ENCODE measurements at regions not wholly inside any gene's neighbourhood (a gene's known extent, or its start where the extent isn't known, plus 50 kb on each side); places are given as distances from the start of the nearest gene placed in this dataset.

DNA sequence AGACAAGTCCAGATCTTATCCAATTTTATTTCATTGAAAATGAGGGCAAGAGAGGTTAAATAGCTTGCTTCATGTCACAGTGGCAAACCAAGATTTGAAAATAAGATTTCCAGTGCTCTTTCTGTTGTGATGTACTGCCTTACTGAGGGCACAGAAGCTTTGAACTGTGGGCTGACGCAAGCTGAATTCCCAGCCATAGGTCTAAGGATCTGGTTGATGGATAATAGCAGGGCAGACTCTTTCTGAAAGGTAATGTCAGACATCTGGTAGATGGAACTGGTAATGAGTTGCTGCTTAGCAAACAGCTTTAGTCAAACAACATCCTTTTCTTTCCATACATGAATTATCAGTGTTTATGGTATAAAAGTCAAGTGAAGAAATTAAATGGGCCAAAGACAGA lies 193.9 kb upstream of the RASGEF1B start:
- Histone ChIP-seq H3K27ac (no peak overlapping the region), H3K4me3 (no peak overlapping the region), H3K9me3 (no peaks in the 10 kb centered on the region), H3K4me1 (peaks cover 0 to 8% (median 0%) of the 10 kb centered on the region in 9 donors), H3K36me3 (no peaks in the 10 kb centered on the region), H3K27me3 (no peaks in the 10 kb centered on the region)
- TF ChIP-seq, protein P1, sequence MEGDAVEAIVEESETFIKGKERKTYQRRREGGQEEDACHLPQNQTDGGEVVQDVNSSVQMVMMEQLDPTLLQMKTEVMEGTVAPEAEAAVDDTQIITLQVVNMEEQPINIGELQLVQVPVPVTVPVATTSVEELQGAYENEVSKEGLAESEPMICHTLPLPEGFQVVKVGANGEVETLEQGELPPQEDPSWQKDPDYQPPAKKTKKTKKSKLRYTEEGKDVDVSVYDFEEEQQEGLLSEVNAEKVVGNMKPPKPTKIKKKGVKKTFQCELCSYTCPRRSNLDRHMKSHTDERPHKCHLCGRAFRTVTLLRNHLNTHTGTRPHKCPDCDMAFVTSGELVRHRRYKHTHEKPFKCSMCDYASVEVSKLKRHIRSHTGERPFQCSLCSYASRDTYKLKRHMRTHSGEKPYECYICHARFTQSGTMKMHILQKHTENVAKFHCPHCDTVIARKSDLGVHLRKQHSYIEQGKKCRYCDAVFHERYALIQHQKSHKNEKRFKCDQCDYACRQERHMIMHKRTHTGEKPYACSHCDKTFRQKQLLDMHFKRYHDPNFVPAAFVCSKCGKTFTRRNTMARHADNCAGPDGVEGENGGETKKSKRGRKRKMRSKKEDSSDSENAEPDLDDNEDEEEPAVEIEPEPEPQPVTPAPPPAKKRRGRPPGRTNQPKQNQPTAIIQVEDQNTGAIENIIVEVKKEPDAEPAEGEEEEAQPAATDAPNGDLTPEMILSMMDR (IDR thresholded peaks at IDR 0.05) = no peak
- DNase-seq (no peak), ATAC-seq (no peak)
- 91 to 100% methylated on average over 1 of the region's 1 CpG for WGBS, 2 donors
- intact Hi-C loops (cut with DNase I) = no loop called here

DNA sequence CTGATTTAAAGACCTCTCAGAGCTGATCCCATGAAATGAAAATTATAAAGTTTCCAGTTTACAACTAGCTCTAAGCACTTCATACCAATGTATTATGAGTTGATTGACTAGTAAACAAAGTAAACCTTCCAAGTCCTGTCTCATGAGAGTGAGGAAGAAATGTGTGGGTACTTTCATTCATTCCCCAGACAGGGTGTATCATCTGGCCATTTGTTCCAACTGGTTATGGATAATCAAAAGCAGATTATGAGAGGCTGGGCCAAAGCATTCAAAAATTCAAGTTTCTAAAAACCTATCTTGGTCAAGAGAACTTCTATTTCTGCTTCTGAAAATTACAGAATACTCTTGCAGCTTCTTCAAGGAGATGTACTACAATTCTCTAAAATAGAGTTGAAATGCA lies 193.3 kb upstream of the RASGEF1B start:
- DNase-seq = no peak
- H3K27ac ChIP-seq = no peak overlapping the region
- TF ChIP-seq, protein P1 (IDR thresholded peaks at IDR 0.05) = no peak
- no peak for ATAC-seq
- H3K4me1 ChIP-seq = peaks cover 0 to 8% (median 0%) of the 10 kb centered on the region in 9 donors
- H3K36me3 ChIP-seq = no peaks in the 10 kb centered on the region
- no peaks in the 10 kb centered on the region for H3K27me3 ChIP-seq
- no peak overlapping the region for H3K4me3 ChIP-seq
- H3K9me3 ChIP-seq = no peaks in the 10 kb centered on the region
- intact Hi-C loops (cut with DNase I) = no loop called here

DNA sequence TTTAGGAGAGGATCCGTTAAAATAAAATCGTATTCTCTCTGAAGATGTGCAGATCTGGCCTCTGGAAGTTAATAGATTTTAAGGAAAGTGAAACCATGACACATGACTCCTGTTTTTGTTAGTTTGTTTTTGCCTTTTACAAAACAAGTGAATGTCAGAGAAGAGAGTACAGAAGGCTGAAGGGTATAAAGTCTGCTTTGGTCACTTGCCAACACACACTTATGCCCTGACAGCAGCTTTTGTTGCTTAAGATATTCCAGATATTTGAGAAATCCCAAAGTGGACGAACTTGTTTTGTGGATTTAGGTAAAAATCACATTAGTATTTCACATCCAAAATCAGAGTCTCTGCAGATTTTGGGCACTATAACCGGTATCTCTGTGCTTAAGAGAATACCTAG lies 192.4 kb upstream of the RASGEF1B start:
- DNase-seq (no peak), ATAC-seq (no peak)
- H3K4me1 ChIP-seq = peaks cover 0 to 8% (median 0%) of the 10 kb centered on the region in 9 donors
- no peak overlapping the region for H3K4me3 ChIP-seq
- H3K9me3 ChIP-seq = no peaks in the 10 kb centered on the region
- TF ChIP-seq, protein P1 (IDR thresholded peaks at IDR 0.05) = no peak
- no peaks in the 10 kb centered on the region for H3K36me3 ChIP-seq
- no peaks in the 10 kb centered on the region for H3K27me3 ChIP-seq
- H3K27ac ChIP-seq = no peak overlapping the region
- 68 to 75% methylated on average over 4 of the region's 4 CpGs for WGBS, 2 donors
- intact Hi-C loops (cut with DNase I) = no loop called here

DNA sequence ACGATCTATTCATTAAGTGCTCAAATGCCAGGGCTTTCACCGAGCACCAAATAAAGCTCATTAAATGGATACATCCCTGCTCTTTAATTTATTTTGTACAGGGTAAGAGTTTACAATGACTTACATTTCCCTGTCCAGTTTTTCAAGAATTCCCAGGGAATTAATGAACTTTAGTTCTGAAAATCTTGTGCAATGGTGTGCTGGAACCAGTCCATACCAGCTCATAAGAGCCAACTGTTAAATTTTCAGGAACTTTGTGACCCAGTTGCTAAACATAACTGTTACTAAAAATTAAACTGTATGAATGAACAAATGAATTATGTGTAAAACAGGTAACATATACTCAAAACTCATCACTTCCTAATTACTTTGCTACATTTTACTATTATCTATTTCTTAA lies 191.7 kb upstream of the RASGEF1B start:
- Histone ChIP-seq H3K4me1 (peaks cover 0 to 8% (median 0%) of the 10 kb centered on the region in 9 donors), H3K9me3 (no peaks in the 10 kb centered on the region), H3K4me3 (no peak overlapping the region), H3K36me3 (no peaks in the 10 kb centered on the region), H3K27ac (no peak overlapping the region), H3K27me3 (no peaks in the 10 kb centered on the region)
- 74 to 75% methylated on average over 2 of the region's 2 CpGs for WGBS, 2 donors
- DNase-seq = no peak
- intact Hi-C loops (cut with DNase I) = no loop called here
- TF ChIP-seq, protein P1 (IDR thresholded peaks at IDR 0.05) = no peak
- no peak for ATAC-seq

DNA sequence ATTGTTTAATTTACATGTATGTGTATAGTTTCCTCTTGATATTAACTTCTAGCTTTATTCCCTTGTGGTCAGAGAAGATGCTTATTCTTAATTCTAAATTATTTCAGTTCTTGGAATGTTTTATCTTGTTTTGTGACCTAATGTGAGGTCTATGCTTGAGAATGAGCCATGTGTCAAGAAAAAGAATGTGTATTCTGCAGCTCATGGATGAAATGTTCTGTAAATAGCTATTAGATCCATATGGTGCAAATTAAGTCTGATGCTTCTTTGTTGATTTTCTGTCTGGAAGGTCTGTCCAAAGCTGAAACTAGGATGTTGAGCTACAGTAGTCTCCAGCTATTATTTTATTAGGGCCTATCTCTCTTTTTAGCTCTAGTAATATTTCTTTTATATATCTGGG lies 187.3 kb upstream of the RASGEF1B start:
- peaks cover 0 to 5% (median 0%) of the 10 kb centered on the region in 9 donors for H3K4me1 ChIP-seq
- H3K36me3 ChIP-seq = no peaks in the 10 kb centered on the region
- H3K9me3 ChIP-seq = peaks cover 0 to 18% (median 0%) of the 10 kb centered on the region in 11 donors
- intact Hi-C loops (cut with DNase I) = no loop called here
- no peak overlapping the region for H3K4me3 ChIP-seq
- TF ChIP-seq, protein P1 (IDR thresholded peaks at IDR 0.05) = no peak
- no peaks in the 10 kb centered on the region for H3K27me3 ChIP-seq
- no peak overlapping the region for H3K27ac ChIP-seq
- ATAC-seq = no peak
- DNase-seq = no peak

All from heart right ventricle (tissue), 16 donors.